Activated CD8-positive, alpha-beta memory T cell treated with anti-CD3 and anti-CD28 coated beads for 36 hours (primary cell): ENCODE measurements at regions not wholly inside any gene's neighbourhood (a gene's known extent, or its start where the extent isn't known, plus 50 kb on each side); places are given as distances from the start of the nearest gene placed in this dataset.

ENCODE experiments used
- CTCF ChIA-PET: fragments of 350-600 bp; sonication (Branson Sonifier 250); formaldehyde crosslinking; loops from one replicate; lab custom pipeline; 2021; ENCODE audit warnings: antibody characterized with exemption; lab: Charles Lee
- POLR2A ChIA-PET: fragments of 350-600 bp; sonication (Branson Sonifier 250); formaldehyde crosslinking; loops from one replicate; lab custom pipeline; 2021; ENCODE audit warnings: antibody characterized with exemption; lab: Charles Lee

GRCh38 chr2:45278365-45279078 lies 269.3 kb upstream of the SIX2 start:
- CTCF ChIA-PET: no interaction called here
- POLR2A ChIA-PET: no interaction called here

GRCh38 chr2:45276914-45277313 lies 267.7 kb upstream of the SIX2 start:
- ChIA-PET POLR2A (no interaction called here), CTCF (no interaction called here)

GRCh38 chr2:45275806-45276205 lies 266.6 kb upstream of the SIX2 start:
- POLR2A ChIA-PET: no interaction called here
- CTCF ChIA-PET: no interaction called here

GRCh38 chr2:45275242-45275805 lies 266.1 kb upstream of the SIX2 start:
- ChIA-PET CTCF (no interaction called here), POLR2A (no interaction called here)

- ChIA-PET CTCF (no interaction called here), POLR2A (no interaction called here)
These were observed 265.1 kb upstream of the SIX2 start for GRCh38 chr2:45274250-45274926.

- ChIA-PET POLR2A (no interaction called here), CTCF (no interaction called here)
These were observed 264.4 kb upstream of the SIX2 start for GRCh38 chr2:45273412-45274249.

GRCh38 chr2:45272549-45273265 lies 263.5 kb upstream of the SIX2 start:
- ChIA-PET CTCF (no interaction called here), POLR2A (no interaction called here)

- CTCF ChIA-PET: no interaction called here
These were observed 260.0 kb upstream of the SIX2 start for GRCh38 chr2:45269149-45269793.

GRCh38 chr2:45268631-45269030 lies 259.4 kb upstream of the SIX2 start:
- CTCF ChIA-PET: no interaction called here

More at GRCh38 chr2:45269149-45269793, 260.0 kb upstream of the SIX2 start:
- POLR2A ChIA-PET: no interaction called here

GRCh38 chr2:45267062-45267792 lies 258.0 kb upstream of the SIX2 start:
- ChIA-PET CTCF (no interaction called here), POLR2A (no interaction called here)

More at GRCh38 chr2:45268631-45269030, 259.4 kb upstream of the SIX2 start:
- POLR2A ChIA-PET: no interaction called here

- ChIA-PET CTCF (no interaction called here), POLR2A (no interaction called here)
These were observed 256.1 kb upstream of the SIX2 start for GRCh38 chr2:45265336-45265735.

- POLR2A ChIA-PET: no interaction called here
- CTCF ChIA-PET: no interaction called here
These were observed 255.3 kb upstream of the SIX2 start for GRCh38 chr2:45264227-45265225.

- CTCF ChIA-PET: no interaction called here
- POLR2A ChIA-PET: no interaction called here
These were observed 253.9 kb upstream of the SIX2 start for GRCh38 chr2:45263147-45263546.

GRCh38 chr2:45261746-45262145 lies 252.5 kb upstream of the SIX2 start:
- CTCF ChIA-PET: no interaction called here
- POLR2A ChIA-PET: no interaction called here

- ChIA-PET CTCF (interaction anchor here (0.7 kb wide), 1 partner anchor 11 kb away, joined by 4 read pairs; no protein-coding TSS in a partner anchor), POLR2A (no interaction called here)
These were observed 251.7 kb upstream of the SIX2 start for GRCh38 chr2:45260946-45261345.

- ChIA-PET CTCF (no interaction called here), POLR2A (no interaction called here)
These were observed 250.4 kb upstream of the SIX2 start for GRCh38 chr2:45259547-45260160.

- CTCF ChIA-PET: no interaction called here
- POLR2A ChIA-PET: no interaction called here
These were observed 249.9 kb upstream of the SIX2 start for GRCh38 chr2:45259138-45259537.
